Prostate gland (tissue), 2 donors: ENCODE measurements at regions not wholly inside any gene's neighbourhood (a gene's known extent, or its start where the extent isn't known, plus 50 kb on each side); places are given as distances from the start of the nearest gene placed in this dataset.

Experiments
- CTCF ChIP-seq, 4 experiments: fragments of 200-600 bp in 2 of 4; fragments of 450-650 bp in 2 of 4; sonication (generic) in 2 of 4; IDR thresholded peaks; 1 replicate in 3 of 4; 2 replicates in 1 of 4; pipeline ENCODE4 v1.5.1; 2016 to 2019; ENCODE audit warnings: antibody characterized with exemption in 4 of 4, mild to moderate bottlenecking in 2 of 4, moderate library complexity in 2 of 4
- POLR2A ChIP-seq: fragments of 450-650 bp; IDR thresholded peaks from one replicate; pipeline ENCODE4 v1.6.1; 2016; ENCODE audit warnings: antibody characterized with exemption, mild to moderate bottlenecking
- POLR2AphosphoS5 ChIP-seq: sonication (generic); formaldehyde crosslinking; IDR thresholded peaks from one replicate; pipeline ENCODE4 v1.6.1; 2017; ENCODE audit warnings: antibody characterized with exemption

DNA sequence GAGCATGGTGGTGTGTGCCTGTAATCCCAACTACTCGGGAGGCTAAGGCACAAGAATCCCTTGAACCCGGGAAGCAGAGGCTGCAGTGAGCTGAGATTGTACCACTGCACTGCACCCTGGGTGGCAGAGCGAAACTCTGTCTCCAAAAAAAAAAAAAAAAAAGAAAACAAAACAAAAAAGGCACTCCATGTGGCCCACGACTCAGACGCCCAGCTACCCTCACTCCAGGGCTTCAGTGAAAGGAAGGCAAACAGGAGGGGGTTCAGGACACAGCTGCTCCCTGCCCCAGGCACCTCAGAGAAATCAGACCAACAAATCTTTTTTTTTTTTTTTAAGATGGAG lies 91.7 kb downstream of the LITAF start:
- no peak for TF ChIP-seq POLR2A
- TF ChIP-seq CTCF (IDR thresholded peaks at IDR 0.05) = no peak
- TF ChIP-seq POLR2AphosphoS5 = no peak
